ENCODE measurements at regions not wholly inside any gene's neighbourhood (a gene's known extent, or its start where the extent isn't known, plus 50 kb on each side); places are given as distances from the start of the nearest gene placed in this dataset.

GRCh38 chr4:27089186-27089585, 228.5 kb downstream of the STIM2 start:
- Histone ChIP-seq H3K9me2 (replicated peaks; ENCODE audit: insufficient read depth, low read length) (no peaks in the 10 kb centered on the region), H3K4me3 (ENCODE audit: low read length) (no peak overlapping the region), H3K9me3 (ENCODE audit: low read length) (no peaks in the 10 kb centered on the region), H3K4me1 (ENCODE audit: low read length) (0 out of 2 replicates have a peak, but pooled peaks cover 3% of the 10 kb centered on the region), H4K20me1 (ENCODE audit: insufficient read depth, low read depth, low read length) (no peaks in the 10 kb centered on the region), H3K27me3 (ENCODE audit: low read length) (no peaks in the 10 kb centered on the region), H3K27ac (ENCODE audit: low read length) (no peak overlapping the region), H3K9ac (ENCODE audit: low read length) (no peak overlapping the region), H3K36me3 (ENCODE audit: insufficient read depth, low read length) (no peaks in the 10 kb centered on the region), H3K79me2 (ENCODE audit: low read length) (no peaks in the 10 kb centered on the region), H2AFZ (ENCODE audit: low read length) (no peak overlapping the region), H3K4me2 (ENCODE audit: low read depth, low read length, poor library complexity, severe bottlenecking) (no peak overlapping the region)
- DNase-seq = no peak

DNA sequence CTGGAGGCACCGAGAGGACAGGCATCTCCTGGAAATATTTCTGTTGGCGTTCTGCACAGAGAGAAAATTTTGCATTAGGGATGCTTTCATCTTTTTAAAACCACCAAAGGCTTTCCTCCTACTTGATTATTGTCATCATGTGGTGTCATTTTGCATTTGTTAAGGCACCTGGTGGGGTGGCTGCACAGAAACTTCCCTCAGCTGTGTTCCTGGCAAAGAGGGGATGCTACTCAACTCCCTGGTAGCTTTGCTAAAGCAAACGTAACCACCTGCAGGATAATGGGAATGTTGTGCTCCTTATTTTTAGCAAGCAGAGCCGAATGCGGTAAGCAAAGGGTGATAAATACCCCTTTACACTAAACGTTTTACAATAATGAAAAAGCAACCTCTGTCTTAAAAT, 229.8 kb downstream of the STIM2 start:
- Histone ChIP-seq H3K36me3 (ENCODE audit: insufficient read depth, low read length) (no peaks in the 10 kb centered on the region), H3K4me1 (ENCODE audit: low read length) (0 out of 2 replicates have a peak, but pooled peaks cover 3% of the 10 kb centered on the region), H4K20me1 (ENCODE audit: insufficient read depth, low read depth, low read length) (no peaks in the 10 kb centered on the region), H3K9me2 (replicated peaks; ENCODE audit: insufficient read depth, low read length) (no peaks in the 10 kb centered on the region), H3K27ac (ENCODE audit: low read length) (no peak overlapping the region), H3K9ac (ENCODE audit: low read length) (no peak overlapping the region), H3K27me3 (ENCODE audit: low read length) (no peaks in the 10 kb centered on the region), H3K4me3 (ENCODE audit: low read length) (no peak overlapping the region), H3K9me3 (ENCODE audit: low read length) (no peaks in the 10 kb centered on the region), H2AFZ (ENCODE audit: low read length) (no peak overlapping the region), H3K79me2 (ENCODE audit: low read length) (no peaks in the 10 kb centered on the region), H3K4me2 (ENCODE audit: low read depth, low read length, poor library complexity, severe bottlenecking) (no peak overlapping the region)
- peak; percentile 21 for DNase-seq

- no peak overlapping the region for H3K9ac ChIP-seq (ENCODE audit: low read length)
- DNase-seq = peak; percentile 28
- no peak overlapping the region for H3K4me2 ChIP-seq (ENCODE audit: low read depth, low read length, poor library complexity, severe bottlenecking)
- H3K9me3 ChIP-seq (ENCODE audit: low read length) = no peaks in the 10 kb centered on the region
- no peaks in the 10 kb centered on the region for H3K4me1 ChIP-seq (ENCODE audit: low read length)
- no peak overlapping the region for H3K27ac ChIP-seq (ENCODE audit: low read length)
- no peak overlapping the region for H3K4me3 ChIP-seq (ENCODE audit: low read length)
- H2AFZ ChIP-seq (ENCODE audit: low read length) = no peak overlapping the region
- H3K9me2 ChIP-seq (replicated peaks; ENCODE audit: insufficient read depth, low read length) = no peaks in the 10 kb centered on the region
- H4K20me1 ChIP-seq (ENCODE audit: insufficient read depth, low read depth, low read length) = no peaks in the 10 kb centered on the region
- H3K36me3 ChIP-seq (ENCODE audit: insufficient read depth, low read length) = no peaks in the 10 kb centered on the region
- no peaks in the 10 kb centered on the region for H3K79me2 ChIP-seq (ENCODE audit: low read length)
- no peaks in the 10 kb centered on the region for H3K27me3 ChIP-seq (ENCODE audit: low read length)
Measured at GRCh38 chr4:27094224-27094623, 233.6 kb downstream of the STIM2 start.

DNA sequence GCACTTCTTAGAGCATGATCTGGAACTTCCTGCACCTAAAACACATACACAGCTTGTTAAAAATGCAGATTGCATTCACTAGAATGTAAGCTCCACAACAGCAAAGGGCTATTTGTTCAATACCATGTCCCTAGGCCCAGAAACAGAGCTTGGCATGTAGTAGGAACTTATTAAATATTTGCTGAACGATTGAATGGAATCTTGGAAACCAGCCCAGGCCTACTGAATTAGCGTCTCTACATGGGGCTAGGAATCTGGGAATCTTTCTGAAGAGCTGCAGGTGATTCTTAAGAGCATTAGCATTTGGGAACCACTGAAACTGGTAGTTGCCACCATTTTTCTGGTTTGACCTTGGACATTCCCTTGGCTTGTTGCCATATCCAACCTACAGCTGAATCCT, 234.1 kb downstream of the STIM2 start:
- Histone ChIP-seq H3K4me1 (ENCODE audit: low read length) (no peaks in the 10 kb centered on the region), H3K79me2 (ENCODE audit: low read length) (no peaks in the 10 kb centered on the region), H3K36me3 (ENCODE audit: insufficient read depth, low read length) (no peaks in the 10 kb centered on the region)

DNA sequence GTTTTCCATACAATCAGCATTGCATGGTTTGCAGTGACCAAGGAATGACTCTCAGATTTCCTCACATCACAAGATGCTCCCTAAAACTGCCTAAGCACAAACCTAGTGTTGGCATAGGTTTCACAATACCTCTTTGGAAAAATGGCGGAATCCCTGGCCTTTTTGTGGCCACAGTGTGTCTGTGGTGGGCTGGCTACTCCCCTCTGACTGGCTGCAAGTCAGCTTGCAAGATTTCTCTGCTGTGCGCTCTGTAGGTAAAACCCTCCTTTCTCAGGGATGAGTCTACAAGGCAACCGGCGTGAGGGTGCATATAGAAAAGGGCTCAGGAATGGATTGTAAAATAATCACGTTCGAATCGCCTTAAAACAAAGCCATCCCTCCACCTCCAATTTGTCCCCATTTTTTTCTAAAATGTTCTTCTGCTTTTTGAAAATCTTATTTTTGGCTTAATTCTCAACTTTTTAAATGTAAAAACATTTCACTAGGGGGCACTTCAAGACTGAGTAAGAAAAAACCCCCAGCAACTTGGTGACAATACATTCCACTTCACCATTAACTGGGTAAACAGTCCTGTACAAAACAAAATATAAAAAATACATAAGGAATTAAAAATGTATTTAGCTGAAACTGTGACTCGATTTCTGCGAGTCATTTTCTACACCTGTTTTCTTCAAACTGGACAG, 235.6 kb downstream of the STIM2 start:
- Histone ChIP-seq H3K79me2 (ENCODE audit: low read length) (no peaks in the 10 kb centered on the region), H3K9me3 (ENCODE audit: low read length) (no peaks in the 10 kb centered on the region), H3K4me2 (ENCODE audit: low read depth, low read length, poor library complexity, severe bottlenecking) (no peak overlapping the region), H3K27me3 (ENCODE audit: low read length) (no peaks in the 10 kb centered on the region), H3K4me3 (ENCODE audit: low read length) (no peak overlapping the region), H3K9me2 (replicated peaks; ENCODE audit: insufficient read depth, low read length) (no peaks in the 10 kb centered on the region), H3K27ac (ENCODE audit: low read length) (no peak overlapping the region), H3K36me3 (ENCODE audit: insufficient read depth, low read length) (no peaks in the 10 kb centered on the region), H3K4me1 (ENCODE audit: low read length) (no peaks in the 10 kb centered on the region), H2AFZ (ENCODE audit: low read length) (no peak overlapping the region), H3K9ac (ENCODE audit: low read length) (no peak overlapping the region), H4K20me1 (ENCODE audit: insufficient read depth, low read depth, low read length) (no peaks in the 10 kb centered on the region)
- peak; percentile 51 for DNase-seq

More for the DNA sequence above, 234.1 kb downstream of the STIM2 start:
- Histone ChIP-seq H3K27ac (ENCODE audit: low read length) (no peak overlapping the region), H3K4me3 (ENCODE audit: low read length) (no peak overlapping the region), H3K9ac (ENCODE audit: low read length) (no peak overlapping the region), H4K20me1 (ENCODE audit: insufficient read depth, low read depth, low read length) (no peaks in the 10 kb centered on the region), H3K9me3 (ENCODE audit: low read length) (no peaks in the 10 kb centered on the region), H3K27me3 (ENCODE audit: low read length) (no peaks in the 10 kb centered on the region), H2AFZ (ENCODE audit: low read length) (no peak overlapping the region), H3K4me2 (ENCODE audit: low read depth, low read length, poor library complexity, severe bottlenecking) (no peak overlapping the region), H3K9me2 (replicated peaks; ENCODE audit: insufficient read depth, low read length) (no peaks in the 10 kb centered on the region)
- DNase-seq = no peak

GRCh38 chr4:27098034-27098433, 237.4 kb downstream of the STIM2 start:
- H3K4me2 ChIP-seq (ENCODE audit: low read depth, low read length, poor library complexity, severe bottlenecking) = no peak overlapping the region
- H4K20me1 ChIP-seq (ENCODE audit: insufficient read depth, low read depth, low read length) = no peaks in the 10 kb centered on the region
- no peaks in the 10 kb centered on the region for H3K79me2 ChIP-seq (ENCODE audit: low read length)
- H3K9me2 ChIP-seq (replicated peaks; ENCODE audit: insufficient read depth, low read length) = no peaks in the 10 kb centered on the region
- H3K36me3 ChIP-seq (ENCODE audit: insufficient read depth, low read length) = no peaks in the 10 kb centered on the region
- DNase-seq = no peak
- no peak overlapping the region for H3K9ac ChIP-seq (ENCODE audit: low read length)
- no peak overlapping the region for H2AFZ ChIP-seq (ENCODE audit: low read length)
- H3K4me1 ChIP-seq (ENCODE audit: low read length) = no peaks in the 10 kb centered on the region
- H3K9me3 ChIP-seq (ENCODE audit: low read length) = no peaks in the 10 kb centered on the region
- H3K27me3 ChIP-seq (ENCODE audit: low read length) = no peaks in the 10 kb centered on the region
- no peak overlapping the region for H3K4me3 ChIP-seq (ENCODE audit: low read length)
- no peak overlapping the region for H3K27ac ChIP-seq (ENCODE audit: low read length)

- Histone ChIP-seq H3K4me2 (ENCODE audit: low read depth, low read length, poor library complexity, severe bottlenecking) (no peak overlapping the region), H3K9ac (ENCODE audit: low read length) (no peak overlapping the region), H3K36me3 (ENCODE audit: insufficient read depth, low read length) (no peaks in the 10 kb centered on the region), H3K4me3 (ENCODE audit: low read length) (no peak overlapping the region), H3K79me2 (ENCODE audit: low read length) (no peaks in the 10 kb centered on the region), H3K27ac (ENCODE audit: low read length) (no peak overlapping the region), H3K9me2 (replicated peaks; ENCODE audit: insufficient read depth, low read length) (no peaks in the 10 kb centered on the region), H3K27me3 (ENCODE audit: low read length) (no peaks in the 10 kb centered on the region), H4K20me1 (ENCODE audit: insufficient read depth, low read depth, low read length) (no peaks in the 10 kb centered on the region), H3K4me1 (ENCODE audit: low read length) (no peaks in the 10 kb centered on the region), H3K9me3 (ENCODE audit: low read length) (no peaks in the 10 kb centered on the region), H2AFZ (ENCODE audit: low read length) (no peak overlapping the region)
- peak; percentile 29 for DNase-seq
Measured at GRCh38 chr4:27100713-27101112, 240.1 kb downstream of the STIM2 start.

- Histone ChIP-seq H3K9ac (ENCODE audit: low read length) (no peak overlapping the region), H4K20me1 (ENCODE audit: insufficient read depth, low read depth, low read length) (no peaks in the 10 kb centered on the region), H3K27me3 (ENCODE audit: low read length) (no peaks in the 10 kb centered on the region), H3K9me2 (replicated peaks; ENCODE audit: insufficient read depth, low read length) (no peaks in the 10 kb centered on the region), H3K4me2 (ENCODE audit: low read depth, low read length, poor library complexity, severe bottlenecking) (no peak overlapping the region), H3K4me1 (ENCODE audit: low read length) (no peaks in the 10 kb centered on the region), H3K9me3 (ENCODE audit: low read length) (no peaks in the 10 kb centered on the region), H3K27ac (ENCODE audit: low read length) (no peak overlapping the region), H2AFZ (ENCODE audit: low read length) (no peak overlapping the region), H3K36me3 (ENCODE audit: insufficient read depth, low read length) (no peaks in the 10 kb centered on the region), H3K79me2 (ENCODE audit: low read length) (no peaks in the 10 kb centered on the region), H3K4me3 (ENCODE audit: low read length) (no peak overlapping the region)
- DNase-seq = no peak
Measured at GRCh38 chr4:27101126-27101525, 240.5 kb downstream of the STIM2 start.

Measured in Karpas-422 (cell line).